ENCODE measurements at regions not wholly inside any gene's neighbourhood (a gene's known extent, or its start where the extent isn't known, plus 50 kb on each side); places are given as distances from the start of the nearest gene placed in this dataset.

- no peak for DNase-seq
- TF ChIP-seq POLR2AphosphoS5 (IDR thresholded peaks at IDR 0.05): no peak
- TF ChIP-seq CTCF (IDR thresholded peaks at IDR 0.05): no peak
- no peak for TF ChIP-seq POLR2A (IDR thresholded peaks at IDR 0.05)
- no peak for TF ChIP-seq EP300 (IDR thresholded peaks at IDR 0.05; ENCODE audit: low read depth)
- Histone ChIP-seq H3K4me1 (no peaks in the 10 kb centered on the region), H3K4me3 (no peak overlapping the region), H3K36me3 (no peaks in the 10 kb centered on the region), H3K9me3 (no peaks in the 10 kb centered on the region), H3K27me3 (no peaks in the 10 kb centered on the region), H3K27ac (no peak overlapping the region)
- in situ Hi-C loops (cut with MboI; ENCODE audit: low pct_ligation_motif_present in 1 of 4, low pct_unique_long_range_greater_than_20kb in 1 of 4, low sequenced_read_pairs in 3 of 4) (no loop called here), intact Hi-C loops (cut with DNase I; ENCODE audit: low total_unique reads) (no loop called here)
- WGBS, 2 donors (ENCODE audit: low coverage in 1 of 2): 89 to 98% methylated on average over 6 of the region's 6 CpGs
These were observed 138.0 kb downstream of the HAUS1 start for GRCh38 chr18:46242183-46242582.

DNA sequence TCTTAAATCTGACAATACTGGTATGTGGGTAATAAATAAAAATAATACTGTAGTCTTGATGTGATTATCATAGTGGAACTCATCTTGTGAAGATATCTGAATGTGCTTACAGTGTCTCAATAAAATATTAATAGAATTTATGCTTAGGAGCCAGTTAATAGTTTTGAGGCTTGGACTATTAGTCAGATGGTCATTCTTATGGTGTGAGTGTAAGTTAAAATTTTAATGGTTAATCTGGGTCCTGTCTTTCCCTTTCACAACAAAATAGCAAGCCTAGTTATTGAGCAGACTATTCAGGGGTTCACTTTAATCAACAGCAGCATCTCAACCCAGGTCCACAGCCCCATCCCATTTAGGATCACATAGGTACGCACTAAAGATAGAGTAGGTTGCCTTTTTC lies 138.9 kb downstream of the HAUS1 start:
- in situ Hi-C loops (cut with MboI; ENCODE audit: low pct_ligation_motif_present in 1 of 4, low pct_unique_long_range_greater_than_20kb in 1 of 4, low sequenced_read_pairs in 3 of 4) (no loop called here), intact Hi-C loops (cut with DNase I; ENCODE audit: low total_unique reads) (no loop called here)
- H3K9me3 ChIP-seq: no peaks in the 10 kb centered on the region
- DNase-seq: no peak
- no peaks in the 10 kb centered on the region for H3K4me1 ChIP-seq
- TF ChIP-seq CTCF (IDR thresholded peaks at IDR 0.05) (no peak), POLR2AphosphoS5 (IDR thresholded peaks at IDR 0.05) (no peak), EP300 (IDR thresholded peaks at IDR 0.05; ENCODE audit: low read depth) (no peak), POLR2A (IDR thresholded peaks at IDR 0.05) (no peak)
- no peaks in the 10 kb centered on the region for H3K36me3 ChIP-seq
- H3K4me3 ChIP-seq: no peak overlapping the region
- H3K27me3 ChIP-seq: no peaks in the 10 kb centered on the region
- no peak overlapping the region for H3K27ac ChIP-seq
- 0 to 27% methylated on average over 1 of the region's 1 CpG for WGBS, 2 donors (ENCODE audit: low coverage in 1 of 2)

DNA sequence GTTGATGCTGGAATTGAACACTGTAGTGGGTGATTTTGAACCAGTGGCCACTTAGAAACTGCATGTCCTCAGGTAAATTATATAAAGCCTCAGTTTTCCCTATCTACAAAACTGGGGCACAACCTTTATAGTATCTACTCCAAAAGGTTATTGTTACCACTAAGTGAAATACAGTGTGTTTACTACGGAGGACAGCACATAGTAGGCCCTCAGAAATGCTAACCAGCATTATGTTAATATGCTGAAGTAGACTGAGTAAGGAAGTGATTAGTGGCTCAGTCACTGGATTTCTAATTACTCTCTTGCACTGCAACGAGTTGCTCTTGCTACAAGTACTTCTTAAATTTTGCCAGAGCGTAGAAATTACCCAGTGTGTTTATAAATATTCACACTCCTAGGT lies 139.5 kb downstream of the HAUS1 start:
- Histone ChIP-seq H3K27ac (no peak overlapping the region), H3K9me3 (no peaks in the 10 kb centered on the region), H3K36me3 (no peaks in the 10 kb centered on the region), H3K4me3 (no peak overlapping the region), H3K4me1 (peaks cover 0 to 3% (median 1%) of the 10 kb centered on the region in 4 donors), H3K27me3 (no peaks in the 10 kb centered on the region)
- intact Hi-C loops (cut with DNase I; ENCODE audit: low total_unique reads) (no loop called here), in situ Hi-C loops (cut with MboI; ENCODE audit: low pct_ligation_motif_present in 1 of 4, low pct_unique_long_range_greater_than_20kb in 1 of 4, low sequenced_read_pairs in 3 of 4) (no loop called here)
- no peak for DNase-seq
- TF ChIP-seq POLR2AphosphoS5 (IDR thresholded peaks at IDR 0.05): no peak
- TF ChIP-seq CTCF (IDR thresholded peaks at IDR 0.05): no peak
- TF ChIP-seq EP300 (IDR thresholded peaks at IDR 0.05; ENCODE audit: low read depth): no peak
- 89% methylated on average over 3 of the region's 3 CpGs; no CpG with 5 or more reads in 1 of the 2 donors for WGBS, 2 donors (ENCODE audit: low coverage in 1 of 2)

- intact Hi-C loops (cut with DNase I; ENCODE audit: low total_unique reads) (no loop called here), in situ Hi-C loops (cut with MboI; ENCODE audit: low pct_ligation_motif_present in 1 of 4, low pct_unique_long_range_greater_than_20kb in 1 of 4, low sequenced_read_pairs in 3 of 4) (no loop called here)
- H3K27me3 ChIP-seq: no peaks in the 10 kb centered on the region
- no peaks in the 10 kb centered on the region for H3K36me3 ChIP-seq
- no peak for TF ChIP-seq POLR2A (IDR thresholded peaks at IDR 0.05)
- no peak for TF ChIP-seq EP300 (IDR thresholded peaks at IDR 0.05; ENCODE audit: low read depth)
- TF ChIP-seq CTCF (IDR thresholded peaks at IDR 0.05): no peak
- no peak for TF ChIP-seq POLR2AphosphoS5 (IDR thresholded peaks at IDR 0.05)
- peaks cover 15 to 27% (median 22%) of the 10 kb centered on the region in 4 donors for H3K4me1 ChIP-seq
- DNase-seq: no peak
- 80 to 100% methylated on average over 2 of the region's 2 CpGs for WGBS, 2 donors (ENCODE audit: low coverage in 1 of 2)
- no peak overlapping the region for H3K4me3 ChIP-seq
- H3K9me3 ChIP-seq: no peaks in the 10 kb centered on the region
- H3K27ac ChIP-seq: no peak overlapping the region
These were observed 141.9 kb downstream of the HAUS1 start for GRCh38 chr18:46246101-46246500.
